Activated CD8-positive, alpha-beta memory T cell treated with anti-CD3 and anti-CD28 coated beads, Interleukin-2, amount 50 U/mL, for 48 hours (primary cell): ENCODE measurements at regions not wholly inside any gene's neighbourhood (a gene's known extent, or its start where the extent isn't known, plus 50 kb on each side); places are given as distances from the start of the nearest gene placed in this dataset.
"Not testable (repeated sequence)": the region's sequence is repeated elsewhere in the genome, so short reads cannot be mapped to it uniquely, and the experiment has no call there.

Experiments used
- DNase-seq: peaks from one replicate; pipeline ENCODE4 v3.0.0-alpha.2; 2020

DNA sequence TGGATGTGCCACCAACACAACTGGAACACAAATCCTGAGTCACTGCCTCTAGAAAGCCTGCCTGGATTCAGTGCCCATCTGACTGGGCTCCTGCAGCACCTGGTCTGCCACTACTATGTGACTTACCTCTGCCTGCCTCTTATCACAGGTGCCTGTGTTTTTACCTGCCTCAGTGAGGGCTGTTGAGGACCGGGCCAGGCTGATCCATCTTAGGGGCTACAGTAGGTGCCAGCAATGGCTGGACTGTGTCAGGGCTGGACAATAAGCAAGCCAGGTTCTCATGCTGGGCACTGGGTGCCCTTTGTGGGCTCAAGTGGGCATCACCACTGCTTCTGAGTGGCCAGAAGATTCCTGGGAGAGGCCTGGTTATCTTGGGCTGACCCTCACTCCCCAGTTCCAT, 948.6 kb upstream of the TPTE start:
- not testable (repeated sequence) for DNase-seq

DNA sequence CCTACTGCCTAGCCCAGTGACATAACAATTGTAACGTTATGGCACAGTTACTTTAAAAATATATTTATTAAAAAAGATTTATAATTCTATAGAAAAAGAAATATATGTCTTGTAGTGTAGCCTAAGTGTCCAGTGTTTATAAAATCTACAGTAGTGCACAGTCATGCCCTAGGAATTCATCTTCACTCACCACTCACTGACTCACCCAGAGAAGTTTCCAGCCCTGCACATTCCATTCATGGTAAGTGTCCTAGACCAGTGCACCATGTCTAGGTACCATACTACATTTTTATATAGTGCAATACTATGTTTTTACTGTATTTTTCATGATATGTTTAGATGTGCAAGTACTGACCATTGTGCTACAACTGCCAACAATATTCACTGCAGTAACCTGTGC, 947.9 kb upstream of the TPTE start:
- DNase-seq = not testable (repeated sequence)

DNA sequence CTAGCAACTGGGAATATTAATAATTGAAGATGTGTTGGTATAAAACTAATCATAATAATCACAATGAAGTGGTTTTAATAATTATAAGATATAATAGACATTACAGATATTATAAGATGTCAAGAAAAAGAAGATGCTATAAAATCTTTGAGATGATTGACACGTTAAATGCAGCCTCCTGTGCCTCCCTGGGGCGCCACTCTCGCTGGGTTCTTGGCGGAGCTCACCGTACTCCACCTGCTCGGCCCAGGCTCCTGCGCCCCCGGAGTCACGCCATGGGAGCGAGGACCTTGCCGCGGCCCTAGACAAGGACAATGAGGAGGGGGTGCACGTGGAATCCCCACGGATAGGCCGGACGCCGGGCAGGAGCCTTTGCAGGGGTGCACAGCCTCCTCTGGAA, 942.1 kb upstream of the TPTE start:
- not testable (repeated sequence) for DNase-seq

DNA sequence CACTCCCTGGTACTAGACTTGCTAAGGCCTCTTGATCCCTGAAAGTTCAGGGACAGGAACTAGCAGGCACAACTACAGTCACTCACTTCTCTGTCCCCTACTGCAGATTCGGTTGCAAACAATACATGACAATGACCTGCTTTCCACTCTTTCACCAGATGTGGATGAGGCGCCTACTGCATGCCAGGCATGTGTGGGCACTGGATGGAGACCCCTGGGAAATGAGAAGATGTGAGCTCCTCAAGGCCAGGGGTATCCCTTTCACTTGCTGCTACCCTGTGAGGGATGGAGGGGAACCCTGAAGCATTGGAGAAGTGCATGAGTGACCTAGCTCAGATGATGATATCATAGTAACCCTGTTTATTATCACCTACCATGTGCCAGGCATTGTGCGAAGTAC, 933.4 kb upstream of the TPTE start:
- not testable (repeated sequence) for DNase-seq

DNA sequence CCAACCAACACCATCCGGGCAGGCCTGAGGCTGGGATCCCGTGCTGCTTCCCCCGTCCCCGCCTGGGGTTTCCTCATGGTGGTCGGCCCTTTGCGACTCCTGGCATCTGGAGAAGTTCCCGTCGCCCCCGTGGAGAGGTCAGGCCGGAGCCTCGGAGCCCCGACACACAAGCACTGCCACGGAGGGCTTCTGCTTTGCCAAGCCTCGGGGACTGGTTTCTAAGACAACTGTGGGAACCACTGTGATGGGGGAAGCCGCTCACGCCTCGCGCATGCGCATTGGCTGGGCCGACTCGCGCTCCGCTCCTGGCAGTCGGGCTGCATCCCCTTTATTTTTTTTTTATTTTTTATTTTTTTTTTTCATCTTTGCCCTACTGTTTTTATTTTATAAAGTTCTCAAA, 928.8 kb upstream of the TPTE start:
- not testable (repeated sequence) for DNase-seq

DNA sequence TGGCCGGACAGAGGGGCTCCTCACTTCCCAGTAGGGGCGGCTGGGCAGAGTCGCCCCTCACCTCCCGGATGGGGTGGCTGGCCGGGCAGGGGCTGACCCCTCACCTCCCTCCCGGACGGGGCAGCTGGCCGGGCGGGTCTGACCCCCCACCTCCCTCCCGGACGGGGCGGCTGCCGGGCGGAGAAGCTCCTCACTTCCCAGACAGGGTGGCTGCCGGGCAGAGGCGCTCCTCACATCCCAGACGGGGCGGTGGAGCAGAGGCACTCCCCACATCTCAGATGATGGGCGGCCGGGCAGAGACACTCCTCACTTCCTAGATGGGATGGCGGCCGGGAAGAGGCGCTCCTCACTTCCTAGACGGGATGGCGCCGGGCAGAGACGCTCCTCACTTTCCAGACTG, 927.7 kb upstream of the TPTE start:
- DNase-seq = not testable (repeated sequence)

DNA sequence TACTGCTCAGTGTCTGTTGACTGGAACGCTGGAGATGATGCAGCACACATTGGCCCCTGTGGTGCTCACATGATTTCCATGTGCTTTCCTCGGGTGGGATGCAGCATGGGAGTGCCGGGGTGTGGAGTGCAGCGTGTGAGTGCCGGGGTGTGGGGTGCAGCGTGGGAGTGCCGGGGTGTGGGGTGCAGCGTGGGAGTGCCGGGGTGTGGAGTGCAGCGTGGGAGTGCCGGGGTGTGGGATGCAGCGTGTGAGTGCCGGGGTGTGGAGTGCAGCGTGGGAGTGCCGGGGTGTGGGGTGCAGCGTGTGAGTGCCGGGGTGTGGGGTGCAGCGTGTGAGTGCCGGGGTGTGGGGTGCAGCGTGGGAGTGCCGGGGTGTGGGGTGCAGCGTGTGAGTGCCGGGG, 907.4 kb upstream of the TPTE start:
- not testable (repeated sequence) for DNase-seq

DNA sequence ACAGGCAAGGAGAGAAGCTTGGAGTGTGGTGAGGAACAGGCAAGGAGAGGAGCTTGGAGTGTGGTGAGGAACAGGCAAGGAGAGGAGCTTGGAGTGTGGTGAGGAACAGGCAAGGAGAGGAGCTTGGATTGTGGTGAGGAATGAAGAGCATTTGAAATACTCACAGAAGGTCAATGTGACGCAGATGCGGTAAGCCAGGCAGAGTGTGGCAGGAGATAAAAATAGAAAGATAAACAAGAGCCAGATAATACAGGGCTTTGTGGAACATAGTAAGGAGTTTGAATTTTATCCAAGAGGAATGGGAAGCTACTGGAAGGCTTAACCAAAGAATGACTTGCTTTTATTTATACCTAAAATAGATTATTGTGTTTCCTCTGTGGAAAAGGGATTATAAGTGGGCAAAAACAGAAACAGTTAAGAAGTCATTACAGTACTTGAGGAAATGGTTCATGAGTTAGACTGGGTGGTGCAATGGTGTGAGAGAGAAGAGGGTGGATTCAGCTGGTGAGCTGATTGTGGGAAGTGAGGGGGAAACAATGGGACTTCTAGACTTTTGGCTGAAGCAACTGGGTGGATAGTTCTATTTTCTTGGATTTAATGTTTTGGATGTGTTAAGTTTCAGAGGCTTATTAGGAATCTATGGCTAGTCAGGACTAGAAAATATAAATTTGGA, 900.1 kb upstream of the TPTE start:
- DNase-seq = not testable (repeated sequence)

DNA sequence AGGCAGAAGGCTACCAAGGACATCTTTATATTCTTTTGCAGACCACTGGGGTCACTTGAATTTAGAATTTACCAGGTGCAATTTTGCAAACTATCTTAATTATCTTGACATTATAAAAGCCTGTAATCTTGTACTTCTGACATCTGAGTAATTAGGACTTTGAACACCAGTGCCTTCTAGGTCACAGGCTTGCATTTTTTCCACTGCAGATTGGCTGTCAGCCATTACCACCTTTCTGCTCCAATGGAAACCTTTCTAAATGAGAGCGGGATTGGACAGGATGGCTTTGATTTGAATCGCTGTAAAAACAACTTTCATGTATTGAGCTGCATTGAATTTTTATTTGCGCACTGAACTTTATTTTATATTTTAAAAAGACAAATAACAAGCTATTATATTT, 893.3 kb upstream of the TPTE start:
- not testable (repeated sequence) for DNase-seq

DNA sequence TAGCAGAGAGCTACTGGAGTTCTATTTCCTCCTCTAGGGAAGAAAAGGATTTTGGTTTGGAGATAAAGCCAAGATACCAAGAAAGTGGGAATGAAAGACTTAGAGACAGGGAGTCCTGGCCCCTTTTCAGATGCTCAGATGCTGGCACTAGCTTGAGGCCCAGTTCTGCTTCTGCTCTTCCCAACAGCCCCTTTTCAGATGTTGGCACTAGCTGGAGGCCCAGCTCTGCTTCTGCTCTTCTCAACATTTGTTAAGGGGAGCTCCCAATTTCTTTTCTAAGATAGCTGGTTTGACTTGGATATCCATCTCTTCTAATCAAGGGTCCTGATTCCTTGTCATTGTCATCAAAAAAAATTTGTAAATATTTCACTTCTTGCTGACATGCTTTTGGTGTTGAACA, 874.0 kb upstream of the TPTE start:
- not testable (repeated sequence) for DNase-seq

DNA sequence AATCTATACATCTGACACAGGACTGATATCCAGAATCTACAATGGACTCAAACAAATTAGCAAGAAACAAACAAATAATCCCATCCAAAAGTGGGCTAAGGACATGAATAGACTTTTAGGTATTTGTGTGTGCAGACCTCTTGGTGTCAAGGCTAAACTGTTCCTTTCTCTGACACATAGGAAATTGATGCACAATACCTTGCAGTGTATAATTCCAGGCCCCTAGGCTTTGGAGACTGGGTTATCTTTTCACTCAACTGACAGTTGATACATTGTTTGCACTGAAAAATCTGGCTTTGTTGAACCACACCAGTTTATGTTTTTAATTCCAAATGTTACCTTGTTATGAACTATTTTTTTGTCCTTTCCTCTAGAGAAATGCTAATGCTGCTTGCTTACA, 873.1 kb upstream of the TPTE start:
- not testable (repeated sequence) for DNase-seq

DNA sequence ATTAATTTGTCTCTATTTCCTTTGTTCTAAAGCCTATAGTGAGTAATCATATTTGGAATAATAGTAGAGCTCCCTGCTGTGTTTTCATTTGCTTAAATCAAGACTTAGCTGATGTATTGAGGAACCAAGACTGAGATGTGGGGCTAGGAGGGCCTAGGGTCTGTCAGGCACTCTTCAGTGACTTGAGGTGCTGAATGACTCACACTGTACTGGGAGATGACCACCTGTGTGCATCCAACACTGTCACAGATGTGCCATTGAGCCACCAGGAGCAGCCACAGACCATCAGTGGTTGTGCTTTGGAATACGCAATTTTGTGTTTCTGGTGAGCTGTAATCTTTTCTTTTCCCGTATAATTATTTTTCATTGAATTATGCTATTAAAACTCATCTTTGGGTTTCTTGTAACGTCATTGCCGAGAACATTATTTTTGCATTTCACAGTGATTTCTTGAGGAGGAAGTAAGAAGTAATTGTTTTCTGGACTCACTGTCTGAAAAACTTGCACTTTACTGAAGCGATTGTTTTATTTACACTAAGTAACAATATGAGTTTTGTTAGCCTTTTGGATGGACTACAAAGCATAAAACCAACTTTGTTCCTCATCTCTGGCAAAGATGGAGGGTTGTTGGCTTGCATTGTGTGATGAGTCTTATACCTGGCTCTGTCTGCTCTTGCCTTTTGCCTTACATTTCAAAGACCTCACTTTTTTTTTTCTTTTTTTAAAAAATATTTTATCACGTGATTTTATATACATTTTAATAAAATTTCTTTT, 872.2 kb upstream of the TPTE start:
- DNase-seq = not testable (repeated sequence)

DNA sequence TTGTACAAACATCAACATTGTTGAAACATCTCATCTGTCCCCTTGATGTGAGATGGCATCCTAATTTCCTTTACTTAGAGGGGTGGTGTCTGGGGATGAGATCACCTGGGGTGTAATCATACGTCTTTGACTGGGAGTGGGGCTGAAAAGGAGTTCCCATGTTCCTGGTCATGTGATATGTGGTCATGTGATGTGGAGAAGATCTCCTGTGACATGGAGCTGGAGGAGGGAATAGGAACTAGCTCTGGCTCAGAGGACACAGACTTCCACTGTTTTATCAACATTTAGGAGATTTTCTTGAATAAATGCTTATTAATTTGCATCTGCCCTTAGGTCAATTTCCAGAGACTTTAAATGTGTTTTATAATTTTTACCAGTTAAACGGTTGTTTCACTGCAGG, 868.6 kb upstream of the TPTE start:
- DNase-seq = not testable (repeated sequence)

DNA sequence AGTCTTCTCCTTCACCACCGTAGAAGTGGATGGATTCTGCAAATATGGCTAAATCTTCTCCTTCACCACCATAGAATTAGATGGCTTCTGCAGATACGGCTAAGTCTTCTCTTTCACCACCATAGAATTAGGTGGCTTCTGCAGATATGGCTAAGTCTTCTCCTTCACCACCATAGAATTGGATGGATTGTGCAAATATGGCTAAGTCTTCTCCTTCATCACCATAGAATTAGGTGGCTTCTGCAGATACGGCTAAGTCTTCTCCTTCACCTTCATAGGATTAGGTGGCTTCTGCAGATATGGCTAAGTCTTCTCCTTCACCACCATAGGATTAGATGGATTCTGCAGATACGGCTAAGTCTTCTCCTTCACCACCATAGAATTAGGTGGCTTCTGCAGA, 866.2 kb upstream of the TPTE start:
- DNase-seq = not testable (repeated sequence)

DNA sequence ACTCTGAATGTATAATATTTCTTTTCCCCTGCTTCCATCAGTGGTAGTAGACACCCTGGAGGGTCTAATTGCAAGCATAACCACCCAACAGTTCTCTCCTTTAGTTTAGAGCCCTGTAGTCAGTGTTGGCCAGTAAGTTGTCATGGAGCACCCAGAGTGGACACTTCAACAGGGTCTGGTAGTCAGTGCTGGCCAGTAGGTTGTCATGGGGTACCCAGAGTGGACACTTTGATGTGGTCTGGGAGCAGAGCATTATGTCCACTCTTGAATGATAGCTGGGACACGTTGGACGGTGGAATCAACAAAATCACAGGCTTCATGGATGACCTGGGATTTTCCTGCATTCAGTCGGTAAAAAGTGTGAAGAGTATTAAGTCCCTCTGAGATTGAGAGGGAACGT, 864.9 kb upstream of the TPTE start:
- DNase-seq = not testable (repeated sequence)

DNA sequence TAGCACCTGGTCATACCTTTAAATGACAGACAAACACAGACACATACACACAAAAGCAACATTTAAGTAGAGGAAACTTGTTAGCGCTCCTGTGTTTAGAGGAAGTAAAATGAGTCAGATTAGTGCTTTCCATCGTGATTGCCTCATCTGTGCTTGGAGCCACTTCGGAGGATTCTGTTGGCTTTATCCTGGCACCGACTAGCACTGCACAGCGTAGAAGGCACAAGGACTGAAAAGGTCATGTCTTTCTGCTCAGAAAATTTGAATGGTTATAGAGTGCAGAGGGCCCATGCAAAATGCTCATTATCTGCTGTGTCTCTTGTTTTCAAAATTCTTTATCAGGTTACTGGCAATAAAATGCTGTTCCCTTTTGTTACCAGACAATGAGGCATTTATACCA, 863.6 kb upstream of the TPTE start:
- DNase-seq = not testable (repeated sequence)

DNA sequence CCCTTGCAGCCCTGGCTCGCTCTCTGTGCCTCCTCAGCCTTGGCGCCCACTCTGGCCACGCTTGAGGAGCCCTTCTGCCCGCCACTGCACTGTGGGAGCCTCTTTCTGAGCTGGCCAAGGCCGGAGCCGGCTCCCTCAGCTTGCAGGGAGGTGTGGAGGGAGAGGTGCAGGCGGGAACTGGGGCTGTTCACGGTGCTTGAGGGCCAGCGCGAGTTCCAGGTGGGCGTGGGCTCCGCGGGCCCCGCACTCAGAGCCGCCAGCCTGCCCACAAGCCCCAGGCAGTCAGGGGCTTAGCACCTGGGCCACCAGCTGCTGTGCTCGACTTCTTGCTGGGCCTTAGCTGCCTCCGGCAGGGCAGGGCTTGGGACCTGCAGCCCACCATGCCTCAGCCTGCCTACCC, 861.5 kb upstream of the TPTE start:
- not testable (repeated sequence) for DNase-seq

DNA sequence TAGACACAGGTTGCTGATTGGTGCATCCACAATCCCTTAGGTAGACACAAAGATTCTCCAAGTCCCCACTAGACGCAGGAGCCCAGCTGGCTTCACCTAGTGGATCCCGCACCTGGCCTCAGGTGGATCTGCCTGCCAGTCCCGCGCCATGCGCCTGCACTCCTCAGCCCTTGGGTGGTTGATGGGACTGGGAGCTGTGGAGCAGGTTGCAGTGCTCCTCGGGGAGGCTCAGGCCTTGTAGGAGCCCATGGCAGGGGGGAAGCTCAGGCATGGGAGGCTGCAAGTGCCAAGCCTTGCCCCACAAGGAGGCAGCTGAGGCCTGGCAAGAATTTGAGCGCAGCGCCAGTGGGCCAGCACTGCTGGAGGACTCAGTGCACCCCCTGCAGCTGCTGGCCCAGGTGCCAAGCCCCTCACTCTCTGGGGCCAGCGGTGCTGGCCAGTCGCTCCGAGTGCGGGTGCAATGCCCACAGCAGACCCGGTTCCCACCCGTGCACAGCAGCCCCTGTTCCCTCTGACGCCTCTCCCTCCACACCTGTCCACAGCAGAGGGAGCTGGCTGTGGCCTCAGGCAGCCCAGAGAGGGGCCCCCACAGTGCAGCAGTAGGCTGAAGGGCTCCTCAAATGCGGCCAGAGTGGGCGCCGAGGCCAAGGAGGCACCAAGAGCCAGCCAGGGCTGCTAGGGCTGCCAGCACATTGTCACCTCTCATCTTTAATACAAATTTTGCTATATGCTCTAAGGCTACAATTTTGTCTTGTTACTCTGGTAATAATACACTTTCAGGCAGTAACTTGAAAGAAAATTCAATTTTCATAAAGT, 857.3 kb upstream of the TPTE start:
- DNase-seq = not testable (repeated sequence)

DNA sequence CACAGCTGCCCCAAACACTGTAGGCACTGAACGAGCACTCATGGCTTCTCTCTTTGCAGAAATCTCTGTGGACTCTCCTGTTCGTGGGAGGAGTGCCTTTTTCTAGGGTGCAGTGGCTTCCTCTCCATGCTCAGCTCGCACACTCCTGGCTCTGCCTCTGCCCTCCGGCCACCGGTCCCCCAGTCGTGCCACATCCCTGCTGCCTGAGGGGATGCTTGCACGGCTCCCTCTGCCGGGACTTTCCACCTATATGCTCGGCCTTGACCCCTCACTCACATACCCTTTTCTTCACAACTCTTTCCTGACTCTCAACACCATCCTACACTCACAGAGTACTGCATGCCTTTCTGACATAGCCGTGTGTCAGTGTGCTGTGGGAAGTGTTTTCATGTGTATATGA, 845.6 kb upstream of the TPTE start:
- not testable (repeated sequence) for DNase-seq

DNA sequence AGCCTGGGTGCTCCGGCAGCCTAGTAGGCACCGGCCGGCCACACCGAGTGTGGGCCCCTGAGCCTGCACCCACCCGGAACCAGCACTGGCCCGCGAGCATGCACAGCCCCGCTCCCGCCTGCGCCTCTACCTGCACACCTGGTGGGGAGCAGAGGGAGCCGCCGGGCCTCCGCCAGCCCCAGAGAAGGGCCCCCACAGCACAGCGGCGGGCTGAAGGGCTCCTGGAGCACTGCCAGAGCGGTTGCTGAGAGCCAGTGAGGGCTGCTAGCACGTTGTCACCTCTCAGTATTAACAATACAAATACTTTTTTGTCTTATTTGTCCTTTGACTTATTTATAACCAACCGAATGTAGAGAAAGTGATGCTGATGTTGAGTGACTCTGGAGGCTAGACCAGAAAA, 842.4 kb upstream of the TPTE start:
- DNase-seq = not testable (repeated sequence)

DNA sequence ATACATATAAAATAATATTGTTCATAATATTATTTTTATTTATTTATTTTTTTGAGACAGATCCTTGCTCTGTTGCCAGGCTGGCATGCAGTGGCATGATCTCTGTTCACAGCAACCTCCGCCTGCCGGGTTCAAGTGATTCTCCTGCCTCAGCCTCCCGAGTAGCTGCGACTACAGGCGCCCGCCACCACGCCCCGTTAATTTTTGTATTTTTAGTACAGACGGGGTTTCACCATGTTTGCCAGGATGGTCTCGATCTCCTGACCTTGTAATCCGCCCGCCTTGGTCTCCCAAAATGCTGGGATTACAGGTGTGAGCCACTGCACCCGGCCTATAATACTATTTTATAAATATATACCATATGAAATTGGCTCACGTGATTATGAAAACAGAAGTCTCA, 832.4 kb upstream of the TPTE start:
- not testable (repeated sequence) for DNase-seq

DNA sequence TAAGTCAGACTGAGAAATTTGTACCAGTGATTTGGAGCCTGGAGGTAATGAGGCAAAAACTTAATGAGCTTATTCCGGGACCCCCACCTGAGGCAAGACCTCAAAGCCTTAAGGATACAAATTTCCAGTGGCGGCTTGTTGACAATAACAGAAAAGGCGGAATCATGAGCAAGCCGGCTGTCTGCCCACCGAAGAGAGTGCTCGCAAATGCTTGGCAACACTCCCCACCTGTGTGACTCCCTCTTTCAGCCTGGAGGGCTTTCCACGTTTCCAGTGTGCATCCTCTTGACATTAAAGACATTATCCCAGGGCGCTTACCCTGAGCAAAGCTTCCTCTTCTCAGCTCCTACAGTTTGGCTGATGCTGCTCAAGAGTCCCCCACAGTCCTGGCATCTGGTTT, 830.4 kb upstream of the TPTE start:
- DNase-seq = not testable (repeated sequence)

DNA sequence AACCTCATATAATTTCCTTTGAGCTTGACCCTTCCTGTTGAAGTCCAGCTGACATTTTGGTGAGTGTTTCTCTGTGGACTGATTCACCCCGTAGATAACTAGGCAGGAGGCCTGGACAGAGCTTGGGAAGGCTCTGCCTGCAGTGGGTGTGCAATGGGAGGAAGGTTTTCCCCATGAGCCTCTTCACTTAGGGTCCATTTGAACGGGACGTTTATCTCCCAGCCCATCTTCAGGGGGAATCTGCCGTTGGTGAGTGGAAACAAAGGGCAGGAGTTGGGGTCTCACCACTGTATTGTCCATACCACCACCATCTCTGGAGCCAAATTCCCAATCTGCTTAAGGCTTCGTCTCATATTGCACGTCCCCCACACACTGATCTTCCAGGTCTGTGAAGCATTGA, 825.6 kb upstream of the TPTE start:
- DNase-seq = not testable (repeated sequence)

DNA sequence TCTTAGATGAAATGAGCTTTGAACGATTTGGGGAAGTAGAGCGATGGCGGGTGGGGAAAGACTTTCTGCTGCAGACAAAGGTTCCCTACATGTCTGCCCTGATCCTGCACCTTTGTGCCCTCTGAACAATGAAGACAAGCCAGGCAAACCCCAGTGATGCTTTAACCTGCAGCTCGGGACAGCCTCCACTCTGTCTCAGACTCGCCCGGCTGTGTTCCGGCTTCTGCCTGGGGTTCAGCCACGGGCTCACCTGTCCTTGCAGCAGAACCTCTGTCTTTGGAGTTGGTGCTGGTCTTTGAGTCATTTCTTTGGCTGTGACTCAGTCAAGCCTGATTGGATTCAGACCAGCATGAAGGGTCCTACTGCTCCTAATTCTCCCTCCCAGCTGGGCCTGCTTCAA, 823.6 kb upstream of the TPTE start:
- not testable (repeated sequence) for DNase-seq
